ENCODE measurements at regions not wholly inside any gene's neighbourhood (a gene's known extent, or its start where the extent isn't known, plus 50 kb on each side); places are given as distances from the start of the nearest gene placed in this dataset.

DNA sequence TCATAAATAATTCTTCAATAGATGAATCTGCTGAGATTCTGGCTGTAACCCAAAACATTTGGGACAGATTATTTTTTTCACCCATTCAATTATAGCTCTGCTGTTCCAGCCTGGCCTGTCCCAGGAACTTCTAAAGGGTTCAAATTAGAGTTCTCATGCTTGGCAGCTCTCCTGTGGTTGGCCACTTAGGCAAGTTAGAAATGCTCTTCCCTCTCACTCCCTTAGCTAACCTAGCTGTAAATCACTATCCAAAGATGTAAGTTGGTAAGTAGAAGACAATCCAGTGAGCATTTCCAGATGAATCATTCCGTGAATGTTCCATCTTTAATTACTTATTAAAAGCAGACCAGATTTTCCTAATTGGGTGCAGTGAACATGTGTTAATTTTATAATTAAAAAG is 760.4 kb upstream of the TBX3 start:
- DNase-seq (ENCODE audit: low read depth in 4 of 4, low spot score in 3 of 4), result no peak

DNA sequence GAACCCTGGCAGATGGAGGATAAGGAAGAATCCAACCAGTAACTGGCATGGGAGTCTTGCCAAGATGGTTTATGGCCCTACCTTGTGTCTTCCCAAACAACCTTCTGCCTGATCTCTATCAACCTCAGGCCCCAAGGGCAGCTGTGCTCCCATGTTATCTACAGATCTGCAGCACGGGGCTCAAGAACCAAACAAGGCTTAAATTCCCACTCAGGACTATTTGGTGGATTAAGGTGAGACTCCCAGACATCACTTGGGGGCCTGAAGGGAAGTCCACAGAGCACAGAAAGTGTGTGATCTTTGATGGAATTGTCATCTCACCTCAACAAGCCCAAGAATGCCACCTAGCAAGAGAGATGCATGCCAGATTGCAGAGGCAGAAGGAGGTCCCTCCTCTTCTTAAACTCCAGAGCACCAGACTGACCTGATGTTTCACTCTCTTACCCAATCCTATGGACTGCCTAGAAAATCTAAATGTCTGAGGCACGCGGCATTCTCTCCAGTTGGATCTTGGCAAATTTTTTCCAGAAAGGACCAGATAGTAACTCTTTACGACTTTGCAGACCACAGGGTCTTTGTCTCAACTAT is 759.5 kb upstream of the TBX3 start:
- no peak for DNase-seq (ENCODE audit: low read depth in 4 of 4, low spot score in 3 of 4)

DNA sequence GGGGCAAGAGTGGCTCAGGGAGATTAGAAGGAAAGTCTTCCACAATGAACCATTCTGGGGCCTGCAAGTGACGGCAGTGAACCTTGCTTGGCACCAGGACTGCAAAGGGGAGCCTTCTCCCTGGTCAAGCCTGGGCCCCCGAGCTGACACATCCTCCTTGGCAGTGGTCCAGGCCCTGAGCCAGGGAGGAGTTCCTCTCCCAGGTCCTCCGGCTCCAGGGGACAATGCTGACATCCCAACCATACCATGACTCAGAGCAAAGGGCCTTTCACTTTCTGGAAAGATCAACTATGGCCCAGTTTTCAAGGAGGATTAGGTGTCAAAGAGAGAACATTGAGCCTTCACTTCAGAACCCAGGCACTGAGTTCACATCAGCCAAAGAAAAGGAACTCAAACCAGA is 756.5 kb upstream of the TBX3 start:
- no peak for DNase-seq (ENCODE audit: low read depth in 4 of 4, low spot score in 3 of 4)

DNA sequence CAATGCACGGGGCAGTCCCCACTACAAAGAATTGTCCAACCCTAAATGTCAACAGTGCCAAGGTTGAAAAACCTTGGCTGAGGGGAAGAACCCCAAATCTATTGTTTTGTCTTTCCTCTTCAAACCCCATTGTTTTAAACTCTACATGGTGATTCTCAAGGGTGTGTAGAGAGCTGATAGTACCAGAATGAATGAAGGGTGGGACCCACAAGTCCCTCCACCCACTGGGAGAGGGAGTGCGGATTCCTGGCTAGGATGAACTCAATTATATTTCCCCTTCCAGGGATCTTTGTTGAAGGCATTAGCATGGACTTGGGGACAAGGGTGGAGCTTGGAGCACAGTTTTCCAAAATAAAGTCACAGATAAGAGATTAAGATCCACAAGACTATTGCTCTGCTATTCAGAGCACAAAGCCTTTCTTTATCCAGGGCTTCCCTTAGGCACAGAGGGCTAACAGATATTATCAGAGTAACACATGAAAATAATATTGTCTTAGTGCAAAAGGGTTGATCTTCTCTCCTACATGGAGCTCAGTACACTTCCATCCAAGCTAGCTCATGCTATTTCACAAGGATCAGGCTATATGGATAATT is 755.1 kb upstream of the TBX3 start:
- DNase-seq (ENCODE audit: low read depth in 4 of 4, low spot score in 3 of 4), result no peak

- DNase-seq (ENCODE audit: low read depth in 4 of 4, low spot score in 3 of 4), result no peak
Observed at GRCh38 chr12:115438314-115438713, 754.3 kb upstream of the TBX3 start.

GRCh38 chr12:115437061-115437567 is 753.1 kb upstream of the TBX3 start:
- no peak for DNase-seq (ENCODE audit: low read depth in 4 of 4, low spot score in 3 of 4)

DNA sequence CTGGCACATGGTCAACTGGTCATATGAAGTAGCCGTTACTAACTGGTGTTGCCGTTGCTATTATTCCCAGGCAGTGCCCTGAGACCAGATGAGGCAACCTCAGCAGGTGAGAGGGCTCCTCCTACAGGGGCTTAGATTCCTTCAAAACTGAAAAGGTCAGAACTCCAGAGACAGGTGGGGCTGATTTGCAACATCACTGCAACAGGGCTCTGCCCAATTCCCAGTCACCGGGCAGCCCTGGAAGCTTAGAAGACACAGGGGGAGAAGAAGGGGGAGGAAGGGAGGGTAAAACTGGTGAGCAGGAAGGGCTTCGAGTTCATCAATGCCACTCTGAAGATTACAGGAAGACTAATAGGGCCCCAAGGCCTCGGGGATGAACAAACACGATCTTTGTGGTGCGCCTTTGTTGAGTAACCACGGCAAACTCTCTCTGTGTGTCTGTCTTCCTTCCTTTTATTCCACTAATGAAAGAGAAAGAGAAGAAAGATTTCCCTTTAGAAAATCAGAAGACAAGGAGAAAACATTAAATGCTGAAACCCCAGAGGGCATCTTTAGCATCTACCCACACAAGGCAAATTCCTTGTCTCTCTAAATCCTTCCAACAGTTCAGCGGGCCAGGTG is 749.1 kb upstream of the TBX3 start:
- no peak for DNase-seq (ENCODE audit: low read depth in 4 of 4, low spot score in 3 of 4)

GRCh38 chr12:115430636-115431035 is 746.7 kb upstream of the TBX3 start:
- DNase-seq (ENCODE audit: low read depth in 4 of 4, low spot score in 3 of 4), result no peak

DNA sequence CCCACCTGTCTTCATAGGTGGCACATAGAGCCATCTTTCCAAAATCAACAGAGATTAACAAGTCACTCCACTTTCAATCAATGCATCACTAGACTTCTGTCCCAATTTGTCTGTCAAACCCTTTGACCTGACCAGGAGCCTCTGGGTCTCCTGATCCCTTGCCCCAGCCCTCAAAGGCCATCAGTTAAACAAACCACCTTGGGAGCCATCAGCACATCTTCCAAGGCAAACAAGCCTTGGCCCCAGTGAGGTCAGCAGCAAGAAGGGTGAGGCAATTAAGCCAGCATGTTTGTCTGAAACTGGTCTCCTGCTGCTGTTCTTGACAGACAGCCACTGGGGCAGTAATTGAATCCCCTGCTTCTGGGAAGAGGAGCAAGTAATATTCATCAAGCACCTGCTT is 742.8 kb upstream of the TBX3 start:
- DNase-seq (ENCODE audit: low read depth in 4 of 4, low spot score in 3 of 4), result no peak

- DNase-seq (ENCODE audit: low read depth in 4 of 4, low spot score in 3 of 4), result no peak
Observed at GRCh38 chr12:115424003-115424402, 740.0 kb upstream of the TBX3 start.

DNA sequence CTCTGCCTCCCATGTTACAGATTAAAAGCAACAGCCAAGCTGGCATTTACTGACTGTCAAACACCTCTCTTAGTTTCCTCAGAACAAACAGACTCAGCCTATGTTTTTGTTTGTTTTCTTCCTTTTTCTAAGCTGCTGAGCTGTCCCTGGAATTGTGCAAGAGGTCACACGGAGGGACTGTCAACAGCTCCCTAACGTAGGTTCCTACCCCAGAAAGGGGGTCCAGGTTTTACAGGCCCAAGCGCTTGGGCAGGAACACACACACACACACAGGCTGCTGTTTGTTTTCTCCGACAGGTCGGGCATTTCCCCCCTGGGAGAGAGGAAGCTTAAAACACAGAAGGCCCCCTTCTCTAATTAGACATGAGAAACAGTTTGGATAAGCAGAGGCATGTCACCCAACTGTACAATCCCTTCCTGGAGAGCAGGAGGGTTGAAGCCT is 739.6 kb upstream of the TBX3 start:
- DNase-seq (ENCODE audit: low read depth in 4 of 4, low spot score in 3 of 4), result no peak

GRCh38 chr12:115422845-115423545 is 739.0 kb upstream of the TBX3 start:
- no peak for DNase-seq (ENCODE audit: low read depth in 4 of 4, low spot score in 3 of 4)

- DNase-seq (ENCODE audit: low read depth in 4 of 4, low spot score in 3 of 4), result no peak
Observed at GRCh38 chr12:115421796-115422709, 738.1 kb upstream of the TBX3 start.

- no peak for DNase-seq (ENCODE audit: low read depth in 4 of 4, low spot score in 3 of 4)
Observed at GRCh38 chr12:115421350-115421749, 737.4 kb upstream of the TBX3 start.

- no peak for DNase-seq (ENCODE audit: low read depth in 4 of 4, low spot score in 3 of 4)
Observed at GRCh38 chr12:115419145-115419646, 735.2 kb upstream of the TBX3 start.

DNA sequence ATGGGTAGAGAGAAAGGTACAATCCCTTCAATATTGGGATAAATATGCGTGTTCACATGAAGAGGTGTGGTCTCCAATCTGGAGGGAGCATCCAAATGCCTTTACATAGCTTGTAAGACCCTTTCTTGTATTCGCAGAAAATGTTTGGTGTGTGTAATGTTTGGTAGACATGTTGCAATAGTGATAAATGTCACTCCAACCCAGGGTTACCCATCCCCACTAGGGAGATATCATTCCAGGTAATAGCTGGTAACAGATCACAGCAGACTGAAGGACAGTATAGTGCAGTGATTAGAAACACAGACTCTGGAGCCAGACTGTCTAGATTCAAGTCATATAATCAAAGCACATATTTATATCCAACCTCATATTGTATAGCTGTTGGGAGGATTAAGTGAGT is 733.6 kb upstream of the TBX3 start:
- no peak for DNase-seq (ENCODE audit: low read depth in 4 of 4, low spot score in 3 of 4)

DNA sequence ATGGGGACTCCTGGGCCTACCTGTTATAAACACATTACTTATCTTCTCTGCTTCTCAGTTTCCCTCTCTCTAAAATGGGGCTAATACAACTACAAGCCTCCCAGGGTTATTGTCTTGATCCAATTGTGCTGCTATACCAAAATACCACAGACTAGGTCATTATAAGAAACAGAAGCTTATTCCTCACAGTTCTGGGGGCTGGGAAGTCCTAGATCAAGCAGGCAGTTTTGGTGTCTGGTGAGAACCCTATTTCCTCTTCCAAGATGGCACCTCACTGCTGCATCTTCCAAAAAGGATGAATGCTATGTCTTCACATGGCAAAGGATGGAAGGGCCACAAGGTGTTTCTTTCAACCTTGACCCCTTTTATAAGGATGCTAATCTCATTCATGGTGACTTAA is 732.9 kb upstream of the TBX3 start:
- no peak for DNase-seq (ENCODE audit: low read depth in 4 of 4, low spot score in 3 of 4)

- DNase-seq (ENCODE audit: low read depth in 4 of 4, low spot score in 3 of 4), result no peak
Observed at GRCh38 chr12:115413626-115414025, 729.7 kb upstream of the TBX3 start.

GRCh38 chr12:115412831-115413230 is 728.9 kb upstream of the TBX3 start:
- no peak for DNase-seq (ENCODE audit: low read depth in 4 of 4, low spot score in 3 of 4)

- DNase-seq (ENCODE audit: low read depth in 4 of 4, low spot score in 3 of 4), result no peak
Observed at GRCh38 chr12:115411121-115411520, 727.1 kb upstream of the TBX3 start.
